Lower leg skin (tissue), 4 donors: ENCODE measurements at regions not wholly inside any gene's neighbourhood (a gene's known extent, or its start where the extent isn't known, plus 50 kb on each side); places are given as distances from the start of the nearest gene placed in this dataset.

Source experiments
- DNase-seq, 2 donors: peaks; one replicate each; pipeline ENCODE4 v3.0.0-alpha.2; 2019; ENCODE audit warnings: low spot score in 2 of 2
- H3K4me3 ChIP-seq: fragments of 200-600 bp; sonication (generic); 2 replicates; pipeline ENCODE4 v1.5.1; 2017; ENCODE audit warnings: mild to moderate bottlenecking, low read depth; ENCODE audit not compliant: poor library complexity, severe bottlenecking
- POLR2A ChIP-seq, 2 donors: fragments of 450-650 bp; IDR thresholded peaks; one replicate each; pipeline ENCODE4 v1.6.1; 2016 to 2017; ENCODE audit warnings: antibody characterized with exemption in 2 of 2, mild to moderate bottlenecking in 1 of 2, moderate library complexity in 1 of 2
- WGBS, 2 donors: methylation state at CpG; one replicate each; pipeline ENCODE4 v1.1.5; 2018; 5-methylcytosine and 5-hydroxymethylcytosine counted together
- intact Hi-C: fragments of 100-400 bp; cut with DNase I; formaldehyde crosslinking; loops from one replicate; pipeline ENCODE4 v1.15.0; 2023; ENCODE audit warnings: low total_unique reads
- TF ChIP-seq, protein P1 (sequence below), 3 donors: fragments of 450-650 bp; IDR thresholded peaks; one replicate each; pipeline ENCODE4 v1.5.1; 2016; ENCODE audit warnings: antibody characterized with exemption in 3 of 3, mild to moderate bottlenecking in 3 of 3, moderate library complexity in 2 of 3

DNA sequence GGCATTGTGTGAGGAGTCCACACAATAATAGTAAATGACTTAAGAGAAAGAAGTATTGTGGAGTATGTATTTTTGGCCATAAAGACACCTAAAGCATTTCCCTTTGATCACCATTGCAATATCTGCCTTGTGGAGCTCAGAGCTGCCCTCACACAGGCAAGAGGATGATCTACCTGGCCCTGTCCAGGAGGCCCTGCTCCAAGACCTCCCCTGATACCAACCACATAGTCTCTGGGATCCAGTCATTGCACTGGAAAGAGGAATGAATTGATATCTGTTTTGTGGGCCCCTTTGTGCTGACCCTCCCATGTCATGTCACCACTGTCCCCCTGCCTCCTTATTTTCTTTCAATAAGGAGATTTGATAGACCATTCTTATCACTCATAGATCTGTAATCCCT lies 430.6 kb upstream of the TNP1 start:
- intact Hi-C loops = no loop called here
- no peak for DNase-seq
- TF ChIP-seq, protein P1, sequence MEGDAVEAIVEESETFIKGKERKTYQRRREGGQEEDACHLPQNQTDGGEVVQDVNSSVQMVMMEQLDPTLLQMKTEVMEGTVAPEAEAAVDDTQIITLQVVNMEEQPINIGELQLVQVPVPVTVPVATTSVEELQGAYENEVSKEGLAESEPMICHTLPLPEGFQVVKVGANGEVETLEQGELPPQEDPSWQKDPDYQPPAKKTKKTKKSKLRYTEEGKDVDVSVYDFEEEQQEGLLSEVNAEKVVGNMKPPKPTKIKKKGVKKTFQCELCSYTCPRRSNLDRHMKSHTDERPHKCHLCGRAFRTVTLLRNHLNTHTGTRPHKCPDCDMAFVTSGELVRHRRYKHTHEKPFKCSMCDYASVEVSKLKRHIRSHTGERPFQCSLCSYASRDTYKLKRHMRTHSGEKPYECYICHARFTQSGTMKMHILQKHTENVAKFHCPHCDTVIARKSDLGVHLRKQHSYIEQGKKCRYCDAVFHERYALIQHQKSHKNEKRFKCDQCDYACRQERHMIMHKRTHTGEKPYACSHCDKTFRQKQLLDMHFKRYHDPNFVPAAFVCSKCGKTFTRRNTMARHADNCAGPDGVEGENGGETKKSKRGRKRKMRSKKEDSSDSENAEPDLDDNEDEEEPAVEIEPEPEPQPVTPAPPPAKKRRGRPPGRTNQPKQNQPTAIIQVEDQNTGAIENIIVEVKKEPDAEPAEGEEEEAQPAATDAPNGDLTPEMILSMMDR (IDR thresholded peaks at IDR 0.05) = no peak
- no peak for TF ChIP-seq POLR2A (IDR thresholded peaks at IDR 0.05)
- no peak overlapping the region for H3K4me3 ChIP-seq

DNA sequence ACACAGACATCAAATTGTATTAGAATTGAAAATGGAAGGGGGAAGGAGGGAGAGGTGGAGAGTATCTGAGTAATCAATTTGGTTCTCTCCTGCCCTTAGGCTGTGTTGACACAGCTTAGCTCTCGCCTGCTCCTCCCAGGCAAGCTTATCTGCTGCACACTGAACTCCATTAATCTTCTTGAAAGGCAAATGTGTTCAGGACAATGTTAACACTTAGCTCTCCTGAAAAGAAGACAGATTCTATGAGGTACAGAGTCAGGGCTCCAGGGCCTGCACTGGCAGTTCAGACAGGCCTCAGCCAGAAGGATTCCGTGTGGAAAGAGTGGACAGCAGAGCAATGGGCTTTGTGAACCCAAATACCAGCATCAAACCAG lies 430.0 kb upstream of the TNP1 start:
- H3K4me3 ChIP-seq = no peak overlapping the region
- TF ChIP-seq, protein P1 (IDR thresholded peaks at IDR 0.05) = no peak
- no peak for TF ChIP-seq POLR2A (IDR thresholded peaks at IDR 0.05)
- intact Hi-C loops = no loop called here
- DNase-seq = no peak
- WGBS, 2 donors = 52 to 68% methylated on average over 2 of the region's 2 CpGs

DNA sequence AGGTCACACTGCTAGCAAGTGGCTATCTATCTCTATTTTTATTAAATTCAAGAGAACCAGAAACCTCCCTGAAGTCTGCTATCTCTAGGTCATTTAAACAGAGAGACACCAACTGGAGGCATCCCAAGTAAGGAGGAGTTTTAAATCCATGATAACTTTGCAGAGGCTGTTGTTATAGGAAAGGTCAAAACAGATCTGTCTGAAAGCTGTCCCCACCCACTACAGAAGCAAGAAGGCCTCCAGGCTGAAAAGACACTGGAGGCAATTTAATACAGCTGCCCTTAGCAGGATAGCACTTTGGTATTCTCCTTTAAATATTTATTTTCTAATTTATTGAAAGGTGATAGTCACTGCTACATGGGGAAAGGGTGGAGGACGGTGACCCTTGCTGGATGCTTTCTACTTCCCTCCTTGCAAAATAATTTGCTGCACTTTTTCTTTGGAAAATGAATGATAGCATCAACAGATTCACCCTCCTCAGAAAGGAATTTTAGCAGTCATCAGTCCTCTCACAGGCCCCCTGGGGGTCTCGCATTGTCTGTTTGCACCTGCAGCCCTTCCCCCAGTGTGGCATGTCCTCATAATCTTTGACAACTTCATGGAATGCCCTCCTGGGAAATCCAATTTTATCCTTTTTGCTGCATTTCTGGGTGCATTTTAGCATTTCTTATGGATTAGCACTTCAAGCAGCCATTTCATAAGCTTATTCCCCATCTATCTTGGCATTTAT lies 429.5 kb upstream of the TNP1 start:
- H3K4me3 ChIP-seq = no peak overlapping the region
- 73 to 80% methylated on average over 2 of the region's 2 CpGs for WGBS, 2 donors
- no peak for TF ChIP-seq POLR2A (IDR thresholded peaks at IDR 0.05)
- TF ChIP-seq, protein P1 (IDR thresholded peaks at IDR 0.05) = no peak
- intact Hi-C loops = no loop called here
- DNase-seq = no peak

DNA sequence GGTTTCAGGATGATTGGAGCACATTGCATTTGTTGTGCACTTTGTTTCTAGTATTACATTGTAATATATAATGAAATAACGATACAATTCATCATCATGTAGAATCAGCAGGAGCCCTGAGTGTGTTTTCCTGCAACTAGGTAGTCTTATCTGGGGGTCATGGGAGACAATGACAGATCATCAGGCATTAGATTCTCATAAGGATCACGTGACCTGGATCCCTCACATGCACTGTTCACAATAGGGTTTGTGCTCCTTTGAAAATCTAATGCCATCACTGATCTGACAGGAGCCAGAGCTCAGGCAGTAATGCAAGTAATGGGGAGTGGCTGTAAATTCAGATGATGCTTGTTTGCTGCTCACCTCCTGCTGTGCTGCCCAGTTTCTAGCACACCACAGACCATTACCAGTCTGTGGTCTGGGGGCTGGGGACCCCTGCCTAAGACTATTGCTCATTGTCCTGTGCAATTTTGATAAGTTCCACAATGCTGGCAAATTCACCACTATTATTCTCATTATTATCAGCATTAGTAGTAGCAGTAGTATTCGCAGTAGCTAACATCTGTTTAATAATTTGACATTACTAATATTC lies 428.7 kb upstream of the TNP1 start:
- no peak overlapping the region for H3K4me3 ChIP-seq
- intact Hi-C loops = no loop called here
- TF ChIP-seq, protein P1 (IDR thresholded peaks at IDR 0.05) = no peak
- no peak for TF ChIP-seq POLR2A (IDR thresholded peaks at IDR 0.05)
- WGBS, 2 donors = 32 to 65% methylated on average over 3 of the region's 3 CpGs
- no peak for DNase-seq

DNA sequence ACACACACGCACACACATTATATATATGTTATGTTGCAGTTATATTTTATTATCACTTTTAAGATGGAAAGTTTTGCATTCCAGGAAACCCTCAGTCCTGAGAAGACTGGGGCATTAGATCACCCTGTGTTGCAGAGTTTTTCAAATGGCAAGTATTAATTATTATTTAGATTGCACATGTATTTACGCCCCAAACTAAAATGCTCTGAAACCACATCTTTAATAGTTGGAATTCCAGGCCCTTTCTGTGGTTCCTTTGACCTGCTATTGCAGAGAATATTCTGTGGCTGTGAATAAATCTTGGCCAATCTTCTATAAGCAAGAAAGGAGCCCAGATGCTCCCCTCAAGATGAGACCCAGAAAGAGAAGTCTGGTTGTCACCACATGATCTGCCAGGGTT lies 427.0 kb upstream of the TNP1 start:
- intact Hi-C loops = no loop called here
- no peak for TF ChIP-seq POLR2A (IDR thresholded peaks at IDR 0.05)
- TF ChIP-seq, protein P1 (IDR thresholded peaks at IDR 0.05) = no peak
- WGBS, 2 donors = 91 to 97% methylated on average over 2 of the region's 2 CpGs
- no peak overlapping the region for H3K4me3 ChIP-seq
- no peak for DNase-seq

DNA sequence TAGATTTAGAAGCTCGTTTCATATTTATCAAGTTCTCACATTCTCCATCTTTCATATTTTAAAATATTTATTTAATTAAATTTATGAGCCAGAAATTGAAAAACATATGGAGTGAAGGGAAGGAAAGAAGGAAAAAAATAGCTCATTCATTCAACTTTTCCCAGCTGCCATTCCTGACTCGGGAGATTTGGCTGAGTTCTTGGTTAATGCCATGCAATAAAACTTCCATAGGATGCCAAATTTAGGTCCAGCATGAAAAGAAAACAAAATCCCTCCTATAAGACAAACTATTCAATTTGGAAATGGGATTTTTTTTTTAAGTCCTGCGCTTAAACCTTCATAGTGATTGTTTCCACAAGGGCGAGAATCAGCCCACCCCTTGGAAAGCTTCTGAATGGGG lies 426.1 kb upstream of the TNP1 start:
- intact Hi-C loops = no loop called here
- TF ChIP-seq POLR2A (IDR thresholded peaks at IDR 0.05) = no peak
- TF ChIP-seq, protein P1 (IDR thresholded peaks at IDR 0.05) = no peak
- DNase-seq = no peak
- no peak overlapping the region for H3K4me3 ChIP-seq
- WGBS, 2 donors = 82 to 90% methylated on average over 4 of the region's 4 CpGs
